Endothelial cell of umbilical vein (primary cell): ENCODE measurements at regions not wholly inside any gene's neighbourhood (a gene's known extent, or its start where the extent isn't known, plus 50 kb on each side); places are given as distances from the start of the nearest gene placed in this dataset.

ENCODE experiments used
- BruUV-seq: library from RNA; stranded (reverse); fragments of 400-500 nt; replicated peaks from 2 replicates; lab custom pipeline; 2021; lab: Mats Ljungman, UMichigan
- CTCF ChIA-PET: fragments of 300-600, 350-600 bp; sonication (Branson Sonifier 250); formaldehyde crosslinking; loops from one replicate; lab custom pipeline; 2021; ENCODE audit warnings: antibody characterized with exemption, inconsistent platforms; lab: Charles Lee
- POLR2A ChIA-PET: fragments of 300-600, 350-600 bp; sonication (Branson Sonifier 250); formaldehyde crosslinking; loops from one replicate; lab custom pipeline; 2021; ENCODE audit warnings: antibody characterized with exemption, inconsistent platforms; lab: Charles Lee
- DNase-seq: peaks from one replicate; pipeline ENCODE4 v3.0.0-alpha.2; 2011; ENCODE audit warnings: low read depth, low spot score
- FAIRE-seq: peaks from 2 replicates; lab custom pipeline; 2011; peaks lifted over from hg19 to GRCh38; lab: Jason Lieb, UNC
- H2AFZ ChIP-seq: 2 replicates; pipeline ENCODE4 v1.6.0; 2012; ENCODE audit warnings: low read depth, low read length, control low read depth, inconsistent platforms
- H3K27ac ChIP-seq: 2 replicates; pipeline ENCODE4 v1.5.1; 2011; ENCODE audit warnings: low read depth, mild to moderate bottlenecking, control low read depth, low read length, moderate library complexity; ENCODE audit not compliant: insufficient read depth
- H3K27me3 ChIP-seq, 2 experiments: 2 replicates each; pipeline versions ENCODE4 v1.6.0 to v1.6.1; 2011; ENCODE audit warnings: low read length in 2 of 2, mixed read lengths in 1 of 2; ENCODE audit not compliant: control insufficient read depth in 2 of 2, insufficient read depth in 2 of 2
- H3K36me3 ChIP-seq, 2 experiments: 2 replicates in 1 of 2; 3 replicates in 1 of 2; pipeline ENCODE4 v1.5.1; 2011; ENCODE audit warnings: low read length in 2 of 2, mild to moderate bottlenecking in 1 of 2, moderate library complexity in 1 of 2; ENCODE audit not compliant: control insufficient read depth in 2 of 2, insufficient read depth in 2 of 2; ENCODE audit errors: extremely low read depth in 1 of 2
- H3K4me1 ChIP-seq: 3 replicates; pipeline ENCODE4 v1.5.1; 2011; ENCODE audit warnings: mild to moderate bottlenecking, low read length; ENCODE audit not compliant: control insufficient read depth, insufficient read depth; ENCODE audit errors: extremely low read depth
- H3K4me2 ChIP-seq: 2 replicates; pipeline ENCODE4 v1.6.1; 2011; ENCODE audit warnings: low read length, control low read depth, mixed read lengths; ENCODE audit not compliant: insufficient read depth
- H3K4me3 ChIP-seq, 3 experiments: fragments of 200-600 bp in 1 of 3; sonication (generic), shearing (Covaris generic) in 1 of 3; replicated peaks in 1 of 3; 2 replicates each; pipeline ENCODE4 v1.5.1; 2011 to 2016; ENCODE audit warnings: control low read depth in 3 of 3, low read length in 3 of 3, mild to moderate bottlenecking in 2 of 3, inconsistent platforms in 1 of 3, low read depth in 1 of 3, moderate library complexity in 1 of 3; ENCODE audit not compliant: insufficient read depth in 1 of 3
- H3K79me2 ChIP-seq: 2 replicates; pipeline ENCODE4 v1.6.0; 2012; ENCODE audit warnings: low read length, inconsistent platforms; ENCODE audit not compliant: control insufficient read depth, insufficient read depth
- H3K9ac ChIP-seq: replicated peaks from 2 replicates; pipeline ENCODE3; 2011; ENCODE audit warnings: low read length, control low read depth; ENCODE audit not compliant: insufficient read depth; ENCODE audit errors: extremely low read depth
- H3K9me1 ChIP-seq: replicated peaks from 3 replicates; pipeline ENCODE4 v1.6.0; 2011; ENCODE audit warnings: mild to moderate bottlenecking, low read length; ENCODE audit not compliant: control insufficient read depth, insufficient read depth; ENCODE audit errors: extremely low read depth
- H3K9me3 ChIP-seq: replicated peaks from 2 replicates; pipeline ENCODE4 v1.5.1; 2012; ENCODE audit warnings: low read length, inconsistent platforms; ENCODE audit not compliant: control insufficient read depth, insufficient read depth
- H4K20me1 ChIP-seq: replicated peaks from 2 replicates; pipeline ENCODE3; 2011; ENCODE audit warnings: mild to moderate bottlenecking, low read length; ENCODE audit not compliant: control insufficient read depth, insufficient read depth; ENCODE audit errors: extremely low read depth
- CTCF ChIP-seq, 2 donors: IDR thresholded peaks; 1 replicate in 1 of 2; 2 replicates in 1 of 2; pipeline ENCODE4 v1.5.1; 2011; ENCODE audit warnings: low read length in 2 of 2, mild to moderate bottlenecking in 2 of 2, moderate library complexity in 2 of 2, control low read depth in 1 of 2, inconsistent platforms in 1 of 2, low read depth in 1 of 2; ENCODE audit not compliant: insufficient read depth in 1 of 2; ENCODE audit errors: extremely low read depth in 1 of 2
- EZH2 ChIP-seq: IDR thresholded peaks from 2 replicates; pipeline ENCODE4 v1.6.1; 2012; ENCODE audit warnings: borderline replicate concordance, low read depth, mild to moderate bottlenecking, moderate library complexity, low read length, inconsistent platforms; ENCODE audit not compliant: severe bottlenecking
- FOS ChIP-seq: IDR thresholded peaks from 2 replicates; pipeline ENCODE4 v1.6.1; 2011; ENCODE audit warnings: mild to moderate bottlenecking, low read length, moderate library complexity, borderline replicate concordance; ENCODE audit not compliant: insufficient read depth
- GATA2 ChIP-seq: IDR thresholded peaks from 2 replicates; pipeline ENCODE4 v1.7.0; 2011; ENCODE audit warnings: low read depth, mild to moderate bottlenecking, moderate library complexity, mixed read lengths, low read length; ENCODE audit not compliant: insufficient read length, insufficient read depth
- JUN ChIP-seq: IDR thresholded peaks from 2 replicates; pipeline ENCODE4 v1.6.1; 2011; ENCODE audit warnings: borderline replicate concordance, low read depth; ENCODE audit not compliant: insufficient read length, insufficient read depth
- MAX ChIP-seq: IDR thresholded peaks from 2 replicates; pipeline ENCODE4 v1.6.1; 2011; ENCODE audit not compliant: insufficient read depth, insufficient read length
- MYC ChIP-seq: IDR thresholded peaks from one replicate; pipeline ENCODE4 v1.6.1; 2011; ENCODE audit warnings: mild to moderate bottlenecking, low read depth, low read length
- POLR2A ChIP-seq: IDR thresholded peaks from 2 replicates; pipeline ENCODE4 v1.6.1; 2012; ENCODE audit warnings: low read depth, mild to moderate bottlenecking, control low read depth, low read length
- POLR2AphosphoS5 ChIP-seq: IDR thresholded peaks from 2 replicates; pipeline ENCODE4 v1.6.1; 2012; ENCODE audit warnings: low read depth, mild to moderate bottlenecking, control low read depth, low read length, moderate library complexity; ENCODE audit not compliant: insufficient read depth
- dilution Hi-C: fragments of 300-500 bp; cut with MboI; formaldehyde crosslinking; loops from one replicate; pipeline ENCODE4 v1.15.0; 2019; ENCODE audit warnings: low sequenced_read_pairs; ENCODE audit not compliant: extremely low pct_ligation_motif_present
- intact Hi-C: fragments of 100-400 bp; cut with micrococcal nuclease; formaldehyde crosslinking; loops from one replicate; pipeline ENCODE4 v1.10.0; 2022

GRCh38 chr1:102726417-102726816, 381.9 kb downstream of the COL11A1 start:
- Histone ChIP-seq H4K20me1 (no peaks in the 10 kb centered on the region), H3K27ac (no peak overlapping the region), H3K79me2 (no peaks in the 10 kb centered on the region), H3K4me2 (no peak overlapping the region), H3K36me3 (no peaks in the 10 kb centered on the region), H3K9me1 (no peaks in the 10 kb centered on the region), H3K9ac (no peak overlapping the region), H3K9me3 (no peaks in the 10 kb centered on the region), H3K4me3 (no peak overlapping the region), H2AFZ (no peak overlapping the region), H3K4me1 (no peaks in the 10 kb centered on the region), H3K27me3 (no peaks in the 10 kb centered on the region)
- ChIA-PET POLR2A (no interaction called here), CTCF (no interaction called here)
- dilution Hi-C loops (no loop called here), intact Hi-C loops (no loop called here)
- no TSS peak for BruUV-seq
- TF ChIP-seq POLR2A (no peak), EZH2 (no peak), JUN (no peak), FOS (no peak), POLR2AphosphoS5 (no peak), CTCF (IDR thresholded peaks at IDR 0.05; ENCODE audit: extremely low read depth in 1 of 2, insufficient read depth in 1 of 2, low read depth in 1 of 2, low read length in 2 of 2) (no peak), MAX (no peak), MYC (no peak), GATA2 (no peak)
- DNase-seq, result no peak
- no peak for FAIRE-seq
